NT2/D1 (cell line): ENCODE measurements at regions not wholly inside any gene's neighbourhood (a gene's known extent, or its start where the extent isn't known, plus 50 kb on each side); places are given as distances from the start of the nearest gene placed in this dataset.

ENCODE experiments used
- DNase-seq: peaks from one replicate; pipeline ENCODE4 v3.0.0-alpha.2; 2011; ENCODE audit warnings: low read depth, low spot score
- H3K27me3 ChIP-seq: 2 replicates; pipeline ENCODE4 v1.6.0; 2011; ENCODE audit warnings: mild to moderate bottlenecking; ENCODE audit not compliant: insufficient read length, insufficient read depth
- H3K36me3 ChIP-seq: 2 replicates; pipeline ENCODE4 v1.6.1; 2011; ENCODE audit warnings: mild to moderate bottlenecking, low read length, mixed read lengths; ENCODE audit not compliant: insufficient read depth, insufficient read length
- H3K4me1 ChIP-seq: 2 replicates; pipeline ENCODE4 v1.5.1; 2011; ENCODE audit not compliant: insufficient read depth, insufficient read length
- H3K4me3 ChIP-seq: 2 replicates; pipeline ENCODE4 v1.5.1; 2011; ENCODE audit warnings: low read depth; ENCODE audit not compliant: insufficient read length
- H3K9ac ChIP-seq: 2 replicates; pipeline ENCODE4 v1.6.0; 2011; ENCODE audit warnings: low read depth; ENCODE audit not compliant: insufficient read length
- H3K9me3 ChIP-seq: 2 replicates; pipeline ENCODE4 v1.5.1; 2011; ENCODE audit warnings: mild to moderate bottlenecking, low read length; ENCODE audit not compliant: insufficient read depth
- SUZ12 ChIP-seq: IDR thresholded peaks from 2 replicates; pipeline ENCODE4 v1.6.1; 2011; ENCODE audit not compliant: insufficient read length, insufficient read depth; ENCODE audit errors: extremely low read depth
- YY1 ChIP-seq: IDR thresholded peaks from 2 replicates; pipeline ENCODE4 v1.6.1; 2011; ENCODE audit not compliant: insufficient read length, insufficient read depth
- ZNF274 ChIP-seq: IDR thresholded peaks from 2 replicates; pipeline ENCODE4 v1.6.1; 2011; ENCODE audit warnings: mild to moderate bottlenecking, low read depth, low read length

GRCh38 chr5:4572311-4573100 is 567.6 kb upstream of the ADAMTS16 start:
- no peaks in the 10 kb centered on the region for H3K36me3 ChIP-seq
- no peaks in the 10 kb centered on the region for H3K9me3 ChIP-seq
- no peak for TF ChIP-seq SUZ12
- TF ChIP-seq YY1 = no peak
- H3K9ac ChIP-seq = no peak overlapping the region
- no peaks in the 10 kb centered on the region for H3K4me1 ChIP-seq
- no peaks in the 10 kb centered on the region for H3K27me3 ChIP-seq
- no peak overlapping the region for H3K4me3 ChIP-seq
- no peak for DNase-seq

- no peak for TF ChIP-seq ZNF274
- TF ChIP-seq SUZ12 = no peak
- no peaks in the 10 kb centered on the region for H3K4me1 ChIP-seq
- no peak overlapping the region for H3K9ac ChIP-seq
- no peak overlapping the region for H3K4me3 ChIP-seq
- DNase-seq = no peak
- no peaks in the 10 kb centered on the region for H3K36me3 ChIP-seq
- H3K9me3 ChIP-seq = no peaks in the 10 kb centered on the region
- H3K27me3 ChIP-seq = no peaks in the 10 kb centered on the region
Measured at GRCh38 chr5:4575608-4576007, 564.5 kb upstream of the ADAMTS16 start.

DNA sequence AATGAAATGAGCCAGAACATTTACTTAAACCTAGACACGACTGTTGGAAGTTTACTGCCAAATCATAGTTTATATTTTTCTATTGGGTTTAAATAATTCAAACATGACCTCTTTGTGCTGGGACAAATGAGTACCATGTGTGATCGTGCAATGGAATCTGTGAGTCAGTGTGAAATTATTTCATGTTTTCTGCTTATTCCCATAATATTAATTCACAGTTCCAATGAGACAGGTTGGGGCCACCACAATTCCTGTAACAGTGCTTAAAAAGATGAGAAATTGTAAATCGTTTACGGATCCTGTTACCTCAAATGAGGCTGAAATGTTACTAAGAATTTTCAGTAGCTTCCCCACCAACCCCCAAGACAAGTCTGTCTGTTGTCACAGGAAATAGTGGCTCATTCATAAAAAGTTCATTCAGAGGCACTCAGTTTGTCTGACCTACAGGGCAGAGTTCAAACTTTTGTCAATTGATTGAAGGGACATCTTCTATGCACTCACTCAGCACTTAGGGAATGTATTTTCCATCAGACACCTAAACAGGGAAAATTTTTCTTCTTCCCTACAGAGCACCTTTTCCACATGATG is 563.9 kb upstream of the ADAMTS16 start:
- no peak overlapping the region for H3K4me3 ChIP-seq
- H3K9ac ChIP-seq = no peak overlapping the region
- H3K27me3 ChIP-seq = no peaks in the 10 kb centered on the region
- H3K4me1 ChIP-seq = no peaks in the 10 kb centered on the region
- H3K9me3 ChIP-seq = no peaks in the 10 kb centered on the region
- no peak for TF ChIP-seq SUZ12
- TF ChIP-seq YY1 = no peak
- TF ChIP-seq ZNF274 = no peak
- DNase-seq = no peak
- H3K36me3 ChIP-seq = no peaks in the 10 kb centered on the region

DNA sequence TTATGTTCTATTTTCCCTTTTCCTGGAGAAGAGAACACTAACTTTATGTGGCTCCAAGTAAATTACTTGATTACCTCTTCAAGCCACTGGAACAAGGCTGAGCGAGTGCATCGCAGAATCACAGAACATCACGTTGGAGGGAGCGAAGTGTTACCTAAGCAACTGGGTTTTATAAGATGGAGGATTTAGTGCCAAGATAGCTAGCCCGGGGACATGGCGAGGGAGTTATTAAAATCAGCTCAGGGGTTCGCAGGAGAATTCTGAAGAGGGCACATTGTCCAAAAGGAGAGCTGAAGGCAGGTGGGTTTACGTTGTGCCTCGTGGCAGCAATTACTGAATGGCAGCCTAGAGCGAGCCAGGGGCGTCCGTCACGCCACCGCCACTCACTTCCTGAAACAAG is 563.2 kb upstream of the ADAMTS16 start:
- no peak for DNase-seq
- TF ChIP-seq SUZ12 (no peak), ZNF274 (no peak), YY1 (no peak)

DNA sequence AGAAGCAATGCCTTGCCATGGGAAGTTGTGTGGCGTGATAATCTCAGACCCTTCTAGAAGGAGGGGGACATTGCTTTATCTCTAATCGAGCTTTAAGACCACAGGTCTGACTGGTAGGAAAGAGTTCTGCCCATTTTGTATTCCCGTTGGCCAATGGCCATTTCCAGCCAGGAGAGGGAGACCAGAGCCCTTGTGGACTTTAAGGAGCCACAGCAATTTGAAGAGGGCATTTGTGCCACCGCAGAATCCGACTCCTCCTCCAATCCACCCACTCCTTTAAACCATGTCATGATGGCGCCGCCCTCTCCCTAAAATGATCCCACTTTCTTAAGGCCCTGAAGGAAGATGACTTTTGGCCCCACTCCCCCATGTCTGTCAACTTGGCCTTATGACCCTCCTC is 560.5 kb upstream of the ADAMTS16 start:
- no peaks in the 10 kb centered on the region for H3K27me3 ChIP-seq
- H3K9ac ChIP-seq = no peak overlapping the region
- no peaks in the 10 kb centered on the region for H3K36me3 ChIP-seq
- no peak overlapping the region for H3K4me3 ChIP-seq
- TF ChIP-seq YY1 = no peak
- no peak for TF ChIP-seq SUZ12
- no peak for TF ChIP-seq ZNF274
- H3K4me1 ChIP-seq = no peaks in the 10 kb centered on the region
- DNase-seq = no peak
- no peaks in the 10 kb centered on the region for H3K9me3 ChIP-seq

More for the DNA sequence above, 563.2 kb upstream of the ADAMTS16 start:
- Histone ChIP-seq H3K4me1 (no peaks in the 10 kb centered on the region), H3K4me3 (no peak overlapping the region), H3K27me3 (no peaks in the 10 kb centered on the region), H3K36me3 (no peaks in the 10 kb centered on the region), H3K9ac (no peak overlapping the region), H3K9me3 (no peaks in the 10 kb centered on the region)

DNA sequence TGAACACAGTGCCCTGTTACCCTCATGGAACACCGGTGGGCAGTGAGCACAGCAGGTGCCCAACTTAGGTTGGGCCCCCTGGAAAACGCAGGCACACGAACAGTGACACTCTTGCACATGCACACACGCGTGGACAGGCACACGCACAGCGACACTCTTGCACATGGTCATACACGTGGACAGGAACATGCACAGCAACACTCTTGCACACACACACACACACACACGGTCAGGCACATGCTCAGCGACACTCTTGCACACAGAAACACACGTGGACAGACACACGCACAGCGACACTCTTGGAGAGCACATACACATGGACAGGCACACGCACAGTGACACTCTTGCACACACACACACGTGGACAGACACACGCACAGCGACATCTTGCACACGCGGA is 559.4 kb upstream of the ADAMTS16 start:
- H3K9ac ChIP-seq = no peak overlapping the region
- H3K4me1 ChIP-seq = no peaks in the 10 kb centered on the region
- no peaks in the 10 kb centered on the region for H3K9me3 ChIP-seq
- DNase-seq = no peak
- no peaks in the 10 kb centered on the region for H3K36me3 ChIP-seq
- no peak for TF ChIP-seq ZNF274
- no peak for TF ChIP-seq YY1
- TF ChIP-seq SUZ12 = no peak
- H3K27me3 ChIP-seq = no peaks in the 10 kb centered on the region
- no peak overlapping the region for H3K4me3 ChIP-seq

DNA sequence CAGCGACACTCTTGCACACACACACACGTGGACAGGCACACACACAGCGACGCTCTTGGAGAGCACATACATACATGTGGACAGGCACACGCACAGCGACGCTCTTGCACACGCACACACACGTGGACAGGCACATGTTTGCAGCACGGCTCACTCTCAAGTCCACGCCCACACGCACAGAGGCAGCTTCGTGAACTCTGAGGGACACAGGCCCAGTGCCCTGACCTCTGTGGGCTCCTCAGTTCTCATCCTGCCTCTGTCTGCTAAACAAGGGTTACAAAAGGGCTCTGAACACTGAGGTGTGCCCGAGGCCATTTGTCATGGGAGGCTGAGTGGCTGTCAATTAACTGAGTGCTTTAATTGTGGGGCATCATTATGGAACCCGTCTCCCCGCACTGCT is 558.8 kb upstream of the ADAMTS16 start:
- H3K9ac ChIP-seq = no peak overlapping the region
- no peak overlapping the region for H3K4me3 ChIP-seq
- no peaks in the 10 kb centered on the region for H3K36me3 ChIP-seq
- DNase-seq = no peak
- H3K27me3 ChIP-seq = no peaks in the 10 kb centered on the region
- TF ChIP-seq ZNF274 (no peak), SUZ12 (no peak), YY1 (no peak)
- H3K4me1 ChIP-seq = no peaks in the 10 kb centered on the region
- H3K9me3 ChIP-seq = no peaks in the 10 kb centered on the region
